ENCODE measurements at regions not wholly inside any gene's neighbourhood (a gene's known extent, or its start where the extent isn't known, plus 50 kb on each side); places are given as distances from the start of the nearest gene placed in this dataset.
"Not testable (repeated sequence)": the region's sequence is repeated elsewhere in the genome, so short reads cannot be mapped to it uniquely, and the experiment has no call there.

DNA sequence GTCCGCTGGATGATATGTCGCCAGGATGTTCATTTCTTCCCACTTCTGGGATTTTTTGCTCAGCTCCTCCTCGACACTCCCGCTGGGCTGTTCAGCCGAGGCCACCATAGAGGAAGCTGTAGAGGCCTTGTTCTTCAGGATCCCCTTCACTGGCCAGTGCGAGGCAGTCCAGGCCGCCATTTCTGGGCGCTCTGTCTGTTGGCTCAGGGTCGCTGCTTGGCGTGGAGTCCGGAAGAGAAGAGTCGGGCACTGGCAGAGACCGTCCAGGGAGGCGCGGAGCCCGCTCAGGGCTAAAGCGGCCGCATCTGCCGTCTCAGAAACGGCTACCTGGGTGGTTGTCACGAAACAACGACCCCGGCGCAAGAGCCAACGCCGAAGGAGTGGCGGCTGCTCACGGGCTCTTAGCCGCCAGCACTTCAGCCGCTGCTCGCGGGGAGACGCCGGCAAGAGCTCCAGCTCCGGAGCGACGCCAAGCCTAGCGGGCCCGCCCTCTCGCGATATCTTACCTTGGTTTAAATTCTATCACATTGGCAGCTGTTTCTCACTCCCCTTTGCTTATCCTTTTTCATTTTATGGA lies 2395.9 kb upstream of the PCDH20 start:
- WGBS = 90% methylated on average over 37 of the region's 41 CpGs
- not testable (repeated sequence) for DNase-seq (ENCODE audit: low spot score in 2 of 2); H3K9me3 ChIP-seq

DNA sequence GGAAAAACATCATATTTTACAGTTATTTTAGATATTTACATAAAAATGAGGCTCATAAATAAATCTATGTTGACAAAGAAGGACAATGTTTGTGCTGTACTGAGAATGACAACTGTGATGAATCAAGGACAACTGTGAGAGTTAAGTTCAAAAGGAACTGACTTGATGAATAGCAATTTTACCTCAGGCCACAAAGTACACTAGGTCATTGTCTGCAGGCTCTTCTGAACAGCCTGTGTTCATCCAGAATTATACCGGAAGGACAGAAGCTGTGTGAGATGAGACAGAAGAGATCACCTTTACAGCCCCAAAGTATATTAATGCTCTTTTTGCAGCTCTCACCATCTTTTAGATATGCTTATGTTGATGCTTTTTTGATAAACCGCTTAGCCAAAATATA lies 2375.5 kb upstream of the PCDH20 start:
- WGBS = 83% methylated on average over 2 of the region's 2 CpGs
- H3K27ac ChIP-seq; DNase-seq (ENCODE audit: low spot score in 2 of 2); H3K36me3 ChIP-seq; H3K9me3 ChIP-seq; H3K4me1 ChIP-seq; H3K27me3 ChIP-seq; H3K4me3 ChIP-seq: not testable (repeated sequence)

More for the DNA sequence above, 2395.9 kb upstream of the PCDH20 start:
- H3K4me1 ChIP-seq, H3K36me3 ChIP-seq, H3K27ac ChIP-seq, H3K4me3 ChIP-seq, H3K27me3 ChIP-seq: not testable (repeated sequence)

DNA sequence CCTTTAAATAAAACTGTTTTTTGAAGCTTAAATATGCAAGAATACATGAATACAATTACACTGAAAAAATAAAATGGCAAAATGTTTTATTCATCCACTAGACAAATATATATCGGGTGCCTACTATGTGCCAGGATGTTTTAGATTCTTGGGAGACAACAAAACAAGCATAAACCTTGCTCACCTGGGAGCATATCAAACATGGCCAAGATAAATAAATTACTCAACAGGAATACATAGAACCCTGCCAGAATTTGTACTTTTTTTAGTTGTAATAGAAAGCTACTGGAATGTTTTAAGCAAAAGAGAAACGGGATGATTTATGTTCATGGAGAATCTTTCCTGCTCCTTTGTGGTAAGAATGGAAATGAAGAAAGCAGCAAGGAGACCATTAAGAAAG lies 2358.5 kb upstream of the PCDH20 start:
- Histone ChIP-seq H3K36me3 (no peaks in the 10 kb centered on the region), H3K9me3 (peaks cover 1% of the 10 kb centered on the region), H3K4me1 (no peaks in the 10 kb centered on the region), H3K27ac (no peak overlapping the region), H3K4me3 (no peak overlapping the region), H3K27me3 (no peaks in the 10 kb centered on the region)
- 44% methylated on average over 2 of the region's 2 CpGs for WGBS
- DNase-seq (ENCODE audit: low spot score in 2 of 2) = no peak
- TF ChIP-seq EP300 (IDR thresholded peaks at IDR 0.05) = no peak
- TF ChIP-seq, protein P1, sequence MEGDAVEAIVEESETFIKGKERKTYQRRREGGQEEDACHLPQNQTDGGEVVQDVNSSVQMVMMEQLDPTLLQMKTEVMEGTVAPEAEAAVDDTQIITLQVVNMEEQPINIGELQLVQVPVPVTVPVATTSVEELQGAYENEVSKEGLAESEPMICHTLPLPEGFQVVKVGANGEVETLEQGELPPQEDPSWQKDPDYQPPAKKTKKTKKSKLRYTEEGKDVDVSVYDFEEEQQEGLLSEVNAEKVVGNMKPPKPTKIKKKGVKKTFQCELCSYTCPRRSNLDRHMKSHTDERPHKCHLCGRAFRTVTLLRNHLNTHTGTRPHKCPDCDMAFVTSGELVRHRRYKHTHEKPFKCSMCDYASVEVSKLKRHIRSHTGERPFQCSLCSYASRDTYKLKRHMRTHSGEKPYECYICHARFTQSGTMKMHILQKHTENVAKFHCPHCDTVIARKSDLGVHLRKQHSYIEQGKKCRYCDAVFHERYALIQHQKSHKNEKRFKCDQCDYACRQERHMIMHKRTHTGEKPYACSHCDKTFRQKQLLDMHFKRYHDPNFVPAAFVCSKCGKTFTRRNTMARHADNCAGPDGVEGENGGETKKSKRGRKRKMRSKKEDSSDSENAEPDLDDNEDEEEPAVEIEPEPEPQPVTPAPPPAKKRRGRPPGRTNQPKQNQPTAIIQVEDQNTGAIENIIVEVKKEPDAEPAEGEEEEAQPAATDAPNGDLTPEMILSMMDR (IDR thresholded peaks at IDR 0.05) = no peak
- no peak for TF ChIP-seq POLR2AphosphoS5 (IDR thresholded peaks at IDR 0.05)
- TF ChIP-seq POLR2A (IDR thresholded peaks at IDR 0.05) = no peak

DNA sequence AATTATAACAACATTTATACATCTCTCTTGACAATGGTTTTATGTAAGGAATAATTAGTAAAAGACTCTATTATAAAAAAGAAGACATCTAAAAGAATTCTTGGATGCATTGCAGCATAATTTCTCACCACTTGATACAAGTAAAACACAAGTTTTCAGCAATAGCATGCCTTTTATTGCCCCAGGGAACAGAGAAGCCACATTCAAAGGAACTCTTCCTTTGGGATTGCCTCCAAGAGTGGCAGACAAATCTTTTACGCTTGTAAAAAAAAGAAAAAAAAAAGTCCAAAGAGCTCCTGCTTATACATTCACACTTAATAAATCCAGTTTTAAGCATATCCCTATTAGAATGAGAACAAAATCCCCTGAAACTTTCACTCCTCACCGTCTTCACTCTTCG lies 2357.8 kb upstream of the PCDH20 start:
- H3K27ac ChIP-seq = no peak overlapping the region
- no peaks in the 10 kb centered on the region for H3K36me3 ChIP-seq
- H3K4me3 ChIP-seq = no peak overlapping the region
- WGBS = 22% methylated on average over 3 of the region's 3 CpGs
- no peaks in the 10 kb centered on the region for H3K27me3 ChIP-seq
- TF ChIP-seq, protein P1 (IDR thresholded peaks at IDR 0.05) = no peak
- TF ChIP-seq EP300 (IDR thresholded peaks at IDR 0.05) = no peak
- no peaks in the 10 kb centered on the region for H3K9me3 ChIP-seq
- no peak for DNase-seq (ENCODE audit: low spot score in 2 of 2)
- no peaks in the 10 kb centered on the region for H3K4me1 ChIP-seq

DNA sequence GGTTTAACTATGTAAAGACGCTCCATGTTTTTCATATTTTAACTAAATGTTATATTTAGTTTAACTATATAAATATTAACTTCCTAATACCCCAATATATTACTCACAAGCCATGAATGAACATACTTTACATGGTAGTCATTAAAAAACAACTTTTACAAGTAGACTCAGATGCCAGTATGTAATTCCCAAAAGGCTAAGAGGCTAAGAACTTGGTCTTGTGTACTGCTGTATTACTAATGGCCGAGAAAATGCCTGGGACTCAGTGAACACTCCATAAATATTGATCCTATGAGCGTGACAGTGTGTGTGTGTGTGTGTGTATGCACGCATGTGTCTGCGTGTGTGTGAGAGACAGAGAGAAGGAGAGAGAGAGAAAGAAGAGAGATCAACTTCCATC lies 2342.0 kb upstream of the PCDH20 start:
- 46% methylated on average over 4 of the region's 5 CpGs for WGBS
- not testable (repeated sequence) for H3K4me1 ChIP-seq; H3K27me3 ChIP-seq; H3K9me3 ChIP-seq; H3K27ac ChIP-seq; H3K4me3 ChIP-seq; H3K36me3 ChIP-seq; DNase-seq (ENCODE audit: low spot score in 2 of 2)

DNA sequence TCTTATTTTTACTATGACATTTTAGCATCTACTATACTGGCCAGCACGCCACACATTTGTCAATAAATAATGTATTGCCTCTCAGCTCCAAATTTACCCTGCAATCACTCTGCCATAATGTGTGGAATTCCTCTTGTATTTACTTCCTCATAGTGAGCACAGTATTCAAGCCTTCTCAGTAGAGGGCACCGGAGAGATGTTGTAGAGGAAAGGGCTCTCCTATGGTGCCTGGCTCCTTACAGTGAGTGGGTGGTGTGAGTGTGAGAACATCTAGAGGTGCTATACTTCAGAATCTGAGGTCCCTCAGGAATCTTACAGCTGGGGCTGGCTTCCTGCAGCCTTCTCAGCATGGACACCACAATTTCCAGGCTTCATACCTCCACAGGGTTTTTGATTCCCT lies 2334.2 kb upstream of the PCDH20 start:
- H3K9me3 ChIP-seq; H3K4me3 ChIP-seq; H3K4me1 ChIP-seq; H3K27me3 ChIP-seq; H3K27ac ChIP-seq; DNase-seq (ENCODE audit: low spot score in 2 of 2); H3K36me3 ChIP-seq: not testable (repeated sequence)
- no CpG with 5 or more reads among the region's 2 CpGs for WGBS

DNA sequence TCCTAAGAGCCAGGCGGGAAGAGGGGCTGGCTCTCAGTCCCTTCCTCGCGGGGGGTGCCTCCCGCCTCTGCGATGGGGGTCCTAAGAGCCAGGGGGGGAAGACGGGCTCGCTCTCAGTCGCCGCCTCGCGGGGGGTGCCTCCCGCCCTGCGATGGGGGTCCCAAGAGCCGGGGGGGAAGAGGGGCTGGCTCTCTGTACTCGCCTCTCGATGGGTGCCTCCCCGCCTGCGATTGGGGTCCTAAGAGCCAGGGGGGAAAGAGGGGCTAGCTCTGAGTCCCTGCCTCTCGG lies 2326.1 kb upstream of the PCDH20 start:
- not testable (repeated sequence) for H3K27me3 ChIP-seq, H3K27ac ChIP-seq, H3K4me1 ChIP-seq, H3K9me3 ChIP-seq, H3K4me3 ChIP-seq, H3K36me3 ChIP-seq
- WGBS = 95% methylated on average over 4 of the region's 19 CpGs
- DNase-seq (ENCODE audit: low spot score in 2 of 2) = peak in 1 of 2 donors; percentile 19

DNA sequence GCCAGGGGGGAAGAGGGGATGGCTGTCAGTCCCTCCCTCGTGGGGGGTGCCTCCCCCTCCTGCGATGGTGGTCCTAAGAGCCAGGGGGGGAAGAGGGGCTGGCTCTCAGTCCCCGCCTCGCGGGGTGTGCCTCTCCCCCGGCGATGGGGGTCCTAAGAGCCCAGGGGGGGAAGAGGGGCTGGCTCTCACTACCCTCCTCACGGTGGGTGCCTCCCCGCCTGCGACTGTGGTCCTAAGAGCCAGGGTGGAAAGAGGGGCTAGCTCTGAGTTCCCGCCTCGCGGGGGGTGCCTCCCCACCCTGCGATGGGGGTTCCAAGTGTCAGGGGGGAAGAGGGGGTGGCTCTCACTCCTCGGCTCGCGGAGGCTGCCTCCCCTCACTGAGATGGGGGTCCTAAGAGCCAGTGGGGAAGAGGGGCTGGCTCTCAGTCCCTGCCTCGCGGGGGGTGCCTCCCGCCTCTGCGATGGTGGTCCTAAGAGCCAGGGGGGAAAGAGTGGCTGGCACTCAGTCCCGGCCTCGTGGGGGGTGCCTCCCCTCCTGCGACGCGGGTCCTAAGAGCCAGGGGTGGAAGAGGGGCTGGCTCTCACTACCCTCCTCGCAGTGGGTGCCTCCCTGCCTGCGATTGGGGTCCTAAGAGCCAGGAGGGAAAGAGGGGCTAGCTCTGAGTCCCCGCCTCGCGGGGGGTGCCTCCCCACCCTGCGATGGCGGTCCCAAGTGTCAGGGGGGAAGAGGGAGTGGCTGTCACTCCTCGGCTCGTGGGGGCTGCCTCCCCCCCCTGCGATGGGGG lies 2325.6 kb upstream of the PCDH20 start:
- TF ChIP-seq EP300 (IDR thresholded peaks at IDR 0.05) (no peak), POLR2AphosphoS5 (IDR thresholded peaks at IDR 0.05) (no peak), POLR2A (IDR thresholded peaks at IDR 0.05) (no peak)
- TF ChIP-seq, protein P1 (IDR thresholded peaks at IDR 0.05) = no peak

DNA sequence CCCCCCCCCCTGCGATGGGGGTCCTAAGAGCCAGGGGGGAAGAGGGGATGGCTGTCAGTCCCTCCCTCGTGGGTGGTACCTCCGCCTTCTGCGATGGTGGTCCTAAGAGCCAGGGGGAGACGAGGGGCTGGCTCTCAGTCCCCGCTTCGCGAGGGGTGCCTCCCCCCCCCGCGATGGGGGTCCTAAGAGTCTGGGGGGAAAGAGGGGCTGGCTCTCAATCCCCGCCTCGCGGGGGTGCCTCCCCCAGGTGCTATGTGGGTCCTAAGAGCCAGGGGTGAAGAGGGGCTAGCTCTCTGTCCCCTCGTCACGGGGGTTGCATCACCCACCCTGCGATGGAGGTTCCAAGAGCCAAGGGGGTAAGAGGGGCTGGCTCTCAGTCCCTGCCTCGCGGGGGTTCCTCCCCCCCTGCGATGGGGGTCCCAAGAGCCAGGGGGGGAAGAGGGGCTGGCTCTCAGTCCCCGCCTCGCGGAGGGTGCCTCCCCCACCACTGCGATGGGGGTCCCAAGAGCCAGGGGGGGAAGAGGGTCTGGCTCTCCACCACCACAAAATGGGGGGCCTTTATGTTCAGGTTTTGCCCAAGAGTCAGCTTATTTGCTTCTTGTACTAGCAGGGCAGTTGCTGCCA lies 2323.6 kb upstream of the PCDH20 start:
- not testable (repeated sequence) for H3K27me3 ChIP-seq; H3K36me3 ChIP-seq; H3K4me3 ChIP-seq; H3K27ac ChIP-seq; DNase-seq (ENCODE audit: low spot score in 2 of 2); H3K4me1 ChIP-seq; H3K9me3 ChIP-seq
- WGBS = 98% methylated on average over 6 of the region's 23 CpGs

More for the DNA sequence above, 2325.6 kb upstream of the PCDH20 start:
- no peak overlapping the region for H3K4me3 ChIP-seq
- no peaks in the 10 kb centered on the region for H3K27me3 ChIP-seq
- DNase-seq (ENCODE audit: low spot score in 2 of 2) = peak in 1 of 2 donors; percentile 44
- H3K36me3 ChIP-seq = no peaks in the 10 kb centered on the region
- 92% methylated on average over 26 of the region's 36 CpGs for WGBS
- peaks cover 3% of the 10 kb centered on the region for H3K9me3 ChIP-seq
- no peaks in the 10 kb centered on the region for H3K4me1 ChIP-seq
- H3K27ac ChIP-seq = no peak overlapping the region

Measured in suprapubic skin (tissue), 4 donors.